Mesothelial cell of epicardium (in vitro differentiated cells): ENCODE measurements at regions not wholly inside any gene's neighbourhood (a gene's known extent, or its start where the extent isn't known, plus 50 kb on each side); places are given as distances from the start of the nearest gene placed in this dataset.

Experiments used
- DNase-seq, 2 experiments: peaks; one replicate each; pipeline ENCODE4 v3.0.0; 2021; ENCODE audit warnings: low spot score in 2 of 2; ENCODE audit not compliant: unreplicated experiment in 2 of 2
- H3K27ac Mint-ChIP-seq: 2 replicates; pipeline ENCODE4 v1.8.0; 2021; ENCODE audit warnings: mixed read lengths
- H3K27me3 Mint-ChIP-seq: 2 replicates; pipeline ENCODE4 v1.8.0; 2021; ENCODE audit warnings: low read depth, mixed read lengths
- H3K36me3 Mint-ChIP-seq: 2 replicates; pipeline ENCODE4 v1.8.0; 2021; ENCODE audit warnings: mixed read lengths
- H3K4me1 Mint-ChIP-seq: 2 replicates; pipeline ENCODE4 v1.8.0; 2021; ENCODE audit warnings: mixed read lengths
- H3K4me3 Mint-ChIP-seq: 2 replicates; pipeline ENCODE4 v1.8.0; 2021; ENCODE audit warnings: mild to moderate bottlenecking, moderate library complexity, mixed read lengths
- H3K9me3 Mint-ChIP-seq: 2 replicates; pipeline ENCODE4 v1.8.0; 2021; ENCODE audit warnings: mixed read lengths
- CTCF ChIP-seq: fragments of 200-600 bp; sonication (generic); IDR thresholded peaks from one replicate; pipeline ENCODE4 v1.5.0; 2021; ENCODE audit warnings: antibody characterized with exemption; ENCODE audit not compliant: unreplicated experiment

- H3K4me3 Mint-ChIP-seq: no peak overlapping the region
- no peak for TF ChIP-seq CTCF
- peaks cover 3% of the 10 kb centered on the region for H3K4me1 Mint-ChIP-seq
Observed at GRCh38 chr4:159434114-159434870, 331.4 kb downstream of the RAPGEF2 start.

GRCh38 chr4:159434871-159435241 is 332.0 kb downstream of the RAPGEF2 start:
- no peak for DNase-seq
- TF ChIP-seq CTCF: no peak
- Mint-ChIP-seq H3K36me3 (no peaks in the 10 kb centered on the region), H3K9me3 (no peaks in the 10 kb centered on the region), H3K27ac (no peak overlapping the region), H3K27me3 (no peaks in the 10 kb centered on the region), H3K4me3 (no peak overlapping the region), H3K4me1 (peaks cover 3% of the 10 kb centered on the region)

More at GRCh38 chr4:159434114-159434870, 331.4 kb downstream of the RAPGEF2 start:
- Mint-ChIP-seq H3K9me3 (no peaks in the 10 kb centered on the region), H3K36me3 (no peaks in the 10 kb centered on the region), H3K27ac (no peak overlapping the region), H3K27me3 (no peaks in the 10 kb centered on the region)
- no peak for DNase-seq

GRCh38 chr4:159435561-159436023 is 332.7 kb downstream of the RAPGEF2 start:
- H3K9me3 Mint-ChIP-seq: no peaks in the 10 kb centered on the region
- peaks cover 3% of the 10 kb centered on the region for H3K4me1 Mint-ChIP-seq
- no peaks in the 10 kb centered on the region for H3K27me3 Mint-ChIP-seq
- H3K27ac Mint-ChIP-seq: no peak overlapping the region
- no peaks in the 10 kb centered on the region for H3K36me3 Mint-ChIP-seq
- no peak for TF ChIP-seq CTCF
- no peak overlapping the region for H3K4me3 Mint-ChIP-seq
- no peak for DNase-seq

- Mint-ChIP-seq H3K27ac (no peak overlapping the region), H3K27me3 (no peaks in the 10 kb centered on the region), H3K4me3 (no peak overlapping the region), H3K9me3 (no peaks in the 10 kb centered on the region), H3K4me1 (peaks cover 6% of the 10 kb centered on the region), H3K36me3 (no peaks in the 10 kb centered on the region)
- no peak for DNase-seq
- TF ChIP-seq CTCF: no peak
Observed at GRCh38 chr4:159443975-159444374, 341.1 kb downstream of the RAPGEF2 start.

- DNase-seq: no peak
- no peak overlapping the region for H3K27ac Mint-ChIP-seq
- H3K27me3 Mint-ChIP-seq: no peaks in the 10 kb centered on the region
- no peaks in the 10 kb centered on the region for H3K36me3 Mint-ChIP-seq
- peaks cover 6% of the 10 kb centered on the region for H3K4me1 Mint-ChIP-seq
- no peak overlapping the region for H3K4me3 Mint-ChIP-seq
- TF ChIP-seq CTCF: no peak
- no peaks in the 10 kb centered on the region for H3K9me3 Mint-ChIP-seq
Observed at GRCh38 chr4:159444678-159445077, 341.8 kb downstream of the RAPGEF2 start.
